HG03139 (cell line): ENCODE measurements at regions not wholly inside any gene's neighbourhood (a gene's known extent, or its start where the extent isn't known, plus 50 kb on each side); places are given as distances from the start of the nearest gene placed in this dataset.

ENCODE experiments used
- ATAC-seq: cut with Tn5 transposase; IDR thresholded peaks from one replicate; pipeline ENCODE4 v1.9.1; 2021; ENCODE audit not compliant: unreplicated experiment

GRCh38 chr3:30258426-30259392 lies 347.7 kb upstream of the TGFBR2 start:
- no peak for ATAC-seq

- no peak for ATAC-seq
These were observed 346.7 kb upstream of the TGFBR2 start for GRCh38 chr3:30259730-30260129.

- no peak for ATAC-seq
These were observed 345.6 kb upstream of the TGFBR2 start for GRCh38 chr3:30260762-30261161.

- ATAC-seq: no peak
These were observed 343.0 kb upstream of the TGFBR2 start for GRCh38 chr3:30263238-30263924.

- no peak for ATAC-seq
These were observed 342.5 kb upstream of the TGFBR2 start for GRCh38 chr3:30263925-30264313.

- no peak for ATAC-seq
These were observed 339.9 kb upstream of the TGFBR2 start for GRCh38 chr3:30266524-30266923.

GRCh38 chr3:30268288-30268687 lies 338.1 kb upstream of the TGFBR2 start:
- ATAC-seq: no peak

- ATAC-seq: peak; percentile 60
These were observed 336.5 kb upstream of the TGFBR2 start for GRCh38 chr3:30269751-30270445.

- ATAC-seq: no peak
These were observed 334.6 kb upstream of the TGFBR2 start for GRCh38 chr3:30271781-30272180.

- ATAC-seq: no peak
These were observed 332.9 kb upstream of the TGFBR2 start for GRCh38 chr3:30273304-30274072.

- no peak for ATAC-seq
These were observed 328.9 kb upstream of the TGFBR2 start for GRCh38 chr3:30277494-30277893.

GRCh38 chr3:30281526-30281925 lies 324.9 kb upstream of the TGFBR2 start:
- ATAC-seq: no peak

- no peak for ATAC-seq
These were observed 324.2 kb upstream of the TGFBR2 start for GRCh38 chr3:30282154-30282696.

GRCh38 chr3:30285188-30286006 lies 321.0 kb upstream of the TGFBR2 start:
- no peak for ATAC-seq

- ATAC-seq: no peak
These were observed 320.3 kb upstream of the TGFBR2 start for GRCh38 chr3:30286007-30286669.

GRCh38 chr3:30286811-30287210 lies 319.6 kb upstream of the TGFBR2 start:
- no peak for ATAC-seq

- ATAC-seq: no peak
These were observed 317.6 kb upstream of the TGFBR2 start for GRCh38 chr3:30288830-30289229.

GRCh38 chr3:30289324-30289723 lies 317.1 kb upstream of the TGFBR2 start:
- no peak for ATAC-seq

GRCh38 chr3:30289766-30290165 lies 316.6 kb upstream of the TGFBR2 start:
- no peak for ATAC-seq
